Nephron (organoid): ENCODE measurements at regions not wholly inside any gene's neighbourhood (a gene's known extent, or its start where the extent isn't known, plus 50 kb on each side); places are given as distances from the start of the nearest gene placed in this dataset.

Experiments
- H3K27ac Mint-ChIP-seq, 3 experiments: 2 replicates each; pipeline ENCODE4 v1.8.0; 2020; ENCODE audit warnings: mixed read lengths in 3 of 3, mild to moderate bottlenecking in 2 of 3, moderate library complexity in 1 of 3
- H3K27me3 Mint-ChIP-seq: 2 replicates; pipeline ENCODE4 v1.8.0; 2021; ENCODE audit warnings: low read depth, mild to moderate bottlenecking, moderate library complexity, mixed read lengths
- H3K36me3 Mint-ChIP-seq: 2 replicates; pipeline ENCODE4 v1.8.0; 2020; ENCODE audit warnings: low read depth, mixed read lengths
- H3K4me1 Mint-ChIP-seq: 2 replicates; pipeline ENCODE4 v1.8.0; 2020; ENCODE audit warnings: mixed read lengths
- H3K4me3 Mint-ChIP-seq, 3 experiments: 2 replicates each; pipeline ENCODE4 v1.8.0; 2020; ENCODE audit warnings: mild to moderate bottlenecking in 3 of 3, mixed read lengths in 3 of 3, moderate library complexity in 2 of 3
- H3K9me3 Mint-ChIP-seq: 2 replicates; pipeline ENCODE4 v1.8.0; 2020; ENCODE audit warnings: mixed read lengths
- CTCF ChIP-seq, 3 experiments: fragments of 200-600 bp; sonication (generic); IDR thresholded peaks; one replicate each; pipeline ENCODE4 v1.5.0; 2021; ENCODE audit warnings: antibody characterized with exemption in 3 of 3; ENCODE audit not compliant: unreplicated experiment in 3 of 3

GRCh38 chr1:99139876-99140275 lies 124.4 kb upstream of the PLPPR4 start:
- Mint-ChIP-seq H3K27me3 (no peaks in the 10 kb centered on the region), H3K9me3 (peaks cover 7% of the 10 kb centered on the region)

GRCh38 chr1:99146129-99146848 lies 118.0 kb upstream of the PLPPR4 start:
- Mint-ChIP-seq H3K4me1 (no peaks in the 10 kb centered on the region), H3K27ac (no peak overlapping the region), H3K36me3 (no peaks in the 10 kb centered on the region), H3K27me3 (no peaks in the 10 kb centered on the region), H3K9me3 (no peaks in the 10 kb centered on the region), H3K4me3 (no peak overlapping the region)
- no peak for TF ChIP-seq CTCF (IDR thresholded peaks at IDR 0.05; ENCODE audit: unreplicated experiment in 3 of 3)

More at GRCh38 chr1:99139876-99140275, 124.4 kb upstream of the PLPPR4 start:
- Mint-ChIP-seq H3K36me3 (no peaks in the 10 kb centered on the region), H3K27ac (no peak overlapping the region), H3K4me1 (peaks cover 1% of the 10 kb centered on the region), H3K4me3 (no peak overlapping the region)
- no peak for TF ChIP-seq CTCF (IDR thresholded peaks at IDR 0.05; ENCODE audit: unreplicated experiment in 3 of 3)

DNA sequence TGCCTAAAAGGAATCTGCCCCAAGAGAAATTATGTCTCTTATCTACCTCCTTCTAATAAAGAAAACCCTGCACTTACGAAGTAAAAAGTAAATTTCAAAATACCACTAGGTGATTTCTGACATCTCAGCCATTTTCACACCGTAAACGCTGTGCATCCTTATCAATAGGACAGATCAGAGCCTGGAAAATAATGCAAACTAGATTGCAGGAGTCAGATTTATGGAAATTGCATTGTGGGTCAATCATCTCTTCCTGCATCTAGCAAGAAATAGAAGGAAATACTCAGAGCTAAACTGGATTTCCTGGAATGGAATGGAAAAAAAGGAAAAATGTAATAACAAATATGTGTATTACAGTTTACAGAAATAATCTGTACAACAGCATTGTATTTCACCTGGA lies 114.3 kb upstream of the PLPPR4 start:
- no peak for TF ChIP-seq CTCF (IDR thresholded peaks at IDR 0.05; ENCODE audit: unreplicated experiment in 3 of 3)
- H3K27me3 Mint-ChIP-seq: no peaks in the 10 kb centered on the region
- no peak overlapping the region for H3K27ac Mint-ChIP-seq
- H3K9me3 Mint-ChIP-seq: no peaks in the 10 kb centered on the region
- H3K36me3 Mint-ChIP-seq: no peaks in the 10 kb centered on the region
- H3K4me1 Mint-ChIP-seq: no peaks in the 10 kb centered on the region
- H3K4me3 Mint-ChIP-seq: no peak overlapping the region

DNA sequence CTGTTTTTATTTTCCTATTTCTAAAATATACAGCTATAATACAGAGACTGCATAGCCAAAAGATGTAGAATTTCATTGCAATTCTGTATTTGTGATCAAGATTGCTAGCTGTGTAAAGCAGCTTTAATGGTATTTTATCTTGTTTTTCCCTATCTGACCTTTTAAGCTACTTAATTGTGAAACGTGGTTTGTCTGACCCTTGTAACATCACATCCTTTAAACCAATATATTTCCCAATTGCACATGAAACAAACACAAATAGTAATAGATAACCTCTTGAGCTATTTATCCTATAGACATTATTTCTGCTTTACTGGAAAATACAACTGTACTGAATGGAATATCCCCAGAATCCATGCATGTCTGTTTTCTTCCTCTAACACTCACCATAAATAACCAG lies 112.2 kb upstream of the PLPPR4 start:
- no peaks in the 10 kb centered on the region for H3K36me3 Mint-ChIP-seq
- no peaks in the 10 kb centered on the region for H3K27me3 Mint-ChIP-seq

GRCh38 chr1:99163671-99164070 lies 100.6 kb upstream of the PLPPR4 start:
- peaks cover 9% of the 10 kb centered on the region for H3K9me3 Mint-ChIP-seq
- no peaks in the 10 kb centered on the region for H3K27me3 Mint-ChIP-seq
- no peak for TF ChIP-seq CTCF (IDR thresholded peaks at IDR 0.05; ENCODE audit: unreplicated experiment in 3 of 3)
- H3K36me3 Mint-ChIP-seq: no peaks in the 10 kb centered on the region
- H3K4me3 Mint-ChIP-seq: no peak overlapping the region
- no peak overlapping the region for H3K27ac Mint-ChIP-seq
- no peaks in the 10 kb centered on the region for H3K4me1 Mint-ChIP-seq

More for the DNA sequence above, 112.2 kb upstream of the PLPPR4 start:
- no peak overlapping the region for H3K4me3 Mint-ChIP-seq
- H3K27ac Mint-ChIP-seq: no peak overlapping the region
- H3K9me3 Mint-ChIP-seq: no peaks in the 10 kb centered on the region
- no peaks in the 10 kb centered on the region for H3K4me1 Mint-ChIP-seq
- TF ChIP-seq CTCF (IDR thresholded peaks at IDR 0.05; ENCODE audit: unreplicated experiment in 3 of 3): no peak

DNA sequence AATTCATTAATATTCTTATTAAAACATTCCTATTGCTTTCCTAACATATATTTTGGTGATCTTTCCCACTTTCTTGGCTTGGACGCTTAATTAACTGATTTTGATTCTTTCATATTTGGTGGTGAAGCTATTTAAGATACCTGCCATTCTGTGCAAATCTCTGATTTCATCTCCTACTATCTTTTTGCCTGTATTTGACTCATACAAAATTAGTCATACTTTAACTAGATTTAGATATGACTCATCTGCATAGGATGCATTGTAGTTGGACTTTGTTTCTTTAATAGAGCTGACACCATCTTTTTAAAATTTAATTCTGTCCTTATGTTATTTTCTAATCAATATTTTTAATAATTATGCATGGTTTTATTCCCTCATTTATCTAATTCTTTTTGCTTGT lies 93.8 kb upstream of the PLPPR4 start:
- Mint-ChIP-seq H3K4me1 (peaks cover 6% of the 10 kb centered on the region), H3K36me3 (no peaks in the 10 kb centered on the region), H3K27ac (peak overlapping the region in 2 of 3 experiments; percentile 30 to 93), H3K9me3 (no peaks in the 10 kb centered on the region), H3K4me3 (no peak overlapping the region), H3K27me3 (no peaks in the 10 kb centered on the region)
- TF ChIP-seq CTCF (IDR thresholded peaks at IDR 0.05; ENCODE audit: unreplicated experiment in 3 of 3): no peak
